ENCODE measurements at regions not wholly inside any gene's neighbourhood (a gene's known extent, or its start where the extent isn't known, plus 50 kb on each side); places are given as distances from the start of the nearest gene placed in this dataset.
"Not testable (repeated sequence)": the region's sequence is repeated elsewhere in the genome, so short reads cannot be mapped to it uniquely, and the experiment has no call there.

- Histone ChIP-seq H3K36me3 (ENCODE audit: insufficient read depth, low read length) (no peaks in the 10 kb centered on the region), H3K4me1 (ENCODE audit: insufficient read depth, low read length) (no peaks in the 10 kb centered on the region), H3K9ac (ENCODE audit: low read depth, low read length) (no peak overlapping the region), H3K9me3 (ENCODE audit: control insufficient read depth, insufficient read depth, low read length) (no peaks in the 10 kb centered on the region)
Observed at GRCh38 chr13:95406176-95406575, 104.9 kb upstream of the ABCC4 start.

DNA sequence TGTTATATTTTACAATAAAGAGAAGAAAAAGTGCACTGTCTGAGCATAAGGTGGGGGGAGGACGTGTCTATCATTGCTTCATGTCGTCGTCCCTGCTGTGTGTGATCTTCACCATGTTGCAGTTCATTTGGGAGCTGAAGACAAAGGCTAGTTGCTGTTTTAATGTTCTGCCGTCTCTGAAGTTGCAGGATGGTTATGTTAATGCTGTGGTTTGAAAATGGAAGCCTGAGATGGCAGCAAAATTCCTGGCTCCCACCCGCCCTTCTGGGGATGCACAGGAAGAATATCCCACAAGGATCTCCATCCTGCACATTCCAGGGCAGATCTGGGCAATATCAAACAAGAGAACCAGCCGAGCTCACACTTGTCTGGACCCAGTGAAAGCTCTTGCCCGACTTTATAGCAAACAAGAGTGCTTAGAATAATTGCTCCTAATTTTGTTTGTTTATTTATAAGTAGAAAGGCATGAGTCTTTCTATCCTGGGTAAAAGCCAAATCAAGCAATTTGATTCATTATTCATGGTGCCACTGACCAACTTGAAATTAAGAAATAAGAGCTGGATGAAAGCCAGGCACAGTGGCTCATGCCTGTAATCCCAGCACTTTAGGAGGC, 110.3 kb upstream of the ABCC4 start:
- H3K9me3 ChIP-seq (ENCODE audit: control insufficient read depth, insufficient read depth, low read length) = no peaks in the 10 kb centered on the region
- no peak overlapping the region for H3K9ac ChIP-seq (ENCODE audit: low read depth, low read length)
- no peaks in the 10 kb centered on the region for H3K36me3 ChIP-seq (ENCODE audit: insufficient read depth, low read length)
- H3K4me1 ChIP-seq (ENCODE audit: insufficient read depth, low read length) = no peaks in the 10 kb centered on the region

DNA sequence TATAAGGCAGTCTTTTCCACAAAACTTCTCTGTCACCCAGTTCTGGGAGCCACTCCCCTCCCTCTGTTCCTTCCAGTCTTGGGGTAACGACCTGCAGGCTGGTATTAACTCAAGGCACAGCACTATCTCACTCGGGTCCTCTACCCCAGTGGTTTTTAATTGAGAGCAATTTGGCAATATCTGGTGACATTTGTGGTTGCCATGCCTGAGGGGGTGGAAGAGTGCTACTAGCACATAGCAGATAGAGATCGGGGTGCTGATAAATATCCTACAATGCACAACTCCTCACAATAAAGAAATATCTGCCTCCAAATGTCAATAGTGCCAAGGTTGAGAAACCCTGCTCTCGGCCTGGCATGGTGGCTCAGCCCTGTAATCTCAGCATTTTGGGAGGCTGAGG, 117.7 kb upstream of the ABCC4 start:
- Histone ChIP-seq H3K9me3 (ENCODE audit: control insufficient read depth, insufficient read depth, low read length) (no peaks in the 10 kb centered on the region), H3K4me1 (ENCODE audit: insufficient read depth, low read length) (no peaks in the 10 kb centered on the region), H3K36me3 (ENCODE audit: insufficient read depth, low read length) (no peaks in the 10 kb centered on the region), H3K9ac (ENCODE audit: low read depth, low read length) (no peak overlapping the region)

- no peak overlapping the region for H3K9ac ChIP-seq (ENCODE audit: low read depth, low read length)
- no peaks in the 10 kb centered on the region for H3K4me1 ChIP-seq (ENCODE audit: insufficient read depth, low read length)
- H3K36me3 ChIP-seq (ENCODE audit: insufficient read depth, low read length) = no peaks in the 10 kb centered on the region
- H3K9me3 ChIP-seq (ENCODE audit: control insufficient read depth, insufficient read depth, low read length) = no peaks in the 10 kb centered on the region
Observed at GRCh38 chr13:95420501-95420900, 119.2 kb upstream of the ABCC4 start.

- Histone ChIP-seq H3K9me3 (ENCODE audit: control insufficient read depth, insufficient read depth, low read length) (no peaks in the 10 kb centered on the region), H3K9ac (ENCODE audit: low read depth, low read length) (no peak overlapping the region), H3K4me1 (ENCODE audit: insufficient read depth, low read length) (no peaks in the 10 kb centered on the region), H3K36me3 (ENCODE audit: insufficient read depth, low read length) (no peaks in the 10 kb centered on the region)
Observed at GRCh38 chr13:95426631-95427030, 125.4 kb upstream of the ABCC4 start.

- H3K9ac ChIP-seq (ENCODE audit: low read depth, low read length); H3K9me3 ChIP-seq (ENCODE audit: control insufficient read depth, insufficient read depth, low read length): not testable (repeated sequence)
Observed at GRCh38 chr13:95430525-95430924, 122.0 kb upstream of the CLDN10 start.

GRCh38 chr13:95432141-95432540, 120.4 kb upstream of the CLDN10 start:
- 0 out of 2 replicates have a peak, but pooled peaks cover 5% of the 10 kb centered on the region for H3K4me1 ChIP-seq (ENCODE audit: insufficient read depth, low read length)
- no peaks in the 10 kb centered on the region for H3K9me3 ChIP-seq (ENCODE audit: control insufficient read depth, insufficient read depth, low read length)
- no peaks in the 10 kb centered on the region for H3K36me3 ChIP-seq (ENCODE audit: insufficient read depth, low read length)
- H3K9ac ChIP-seq (ENCODE audit: low read depth, low read length) = no peak overlapping the region

More at GRCh38 chr13:95430525-95430924, 122.0 kb upstream of the CLDN10 start:
- not testable (repeated sequence) for H3K36me3 ChIP-seq (ENCODE audit: insufficient read depth, low read length); H3K4me1 ChIP-seq (ENCODE audit: insufficient read depth, low read length)

DNA sequence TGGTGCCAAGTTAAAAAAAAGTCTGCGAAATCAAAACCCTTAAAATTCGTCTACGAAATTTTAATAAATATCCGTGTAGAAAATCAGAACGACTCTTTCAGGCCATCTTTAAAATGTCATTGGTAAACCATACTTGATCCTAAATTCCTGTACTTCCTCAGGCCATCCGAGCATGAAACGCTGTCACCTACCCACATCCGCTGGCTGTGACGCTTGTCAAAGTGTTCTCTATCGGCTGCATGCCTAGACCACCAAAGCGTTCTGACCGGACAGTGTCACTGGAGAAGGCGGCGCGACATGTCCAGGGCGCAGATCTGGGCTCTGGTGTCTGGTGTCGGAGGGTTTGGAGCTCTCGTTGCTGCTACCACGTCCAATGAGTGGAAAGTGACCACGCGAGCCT, 119.0 kb upstream of the CLDN10 start:
- Histone ChIP-seq H3K36me3 (ENCODE audit: insufficient read depth, low read length) (no peaks in the 10 kb centered on the region), H3K4me1 (ENCODE audit: insufficient read depth, low read length) (0 out of 2 replicates have a peak, but pooled peaks cover 5% of the 10 kb centered on the region), H3K9ac (ENCODE audit: low read depth, low read length) (no peak overlapping the region), H3K9me3 (ENCODE audit: control insufficient read depth, insufficient read depth, low read length) (no peaks in the 10 kb centered on the region)

DNA sequence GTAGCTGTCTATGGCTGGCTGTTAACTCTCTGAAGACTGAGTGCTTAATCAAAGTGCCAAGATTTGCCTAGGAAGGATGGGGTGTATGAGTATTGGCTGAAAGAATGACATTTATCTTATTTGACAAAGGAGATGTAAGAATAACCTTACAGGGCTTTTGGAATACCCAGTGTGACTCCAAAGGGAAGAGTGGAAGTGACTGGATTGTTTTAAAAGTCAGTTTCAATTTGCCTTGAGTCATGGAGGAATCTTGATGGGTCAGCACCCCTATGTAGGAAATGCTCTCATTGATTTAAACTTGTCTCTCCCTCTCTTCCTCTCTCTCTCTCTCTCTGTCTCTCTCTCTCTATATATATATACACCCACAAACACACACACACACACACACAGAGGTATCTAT, 118.4 kb upstream of the CLDN10 start:
- Histone ChIP-seq H3K9ac (ENCODE audit: low read depth, low read length) (no peak overlapping the region), H3K9me3 (ENCODE audit: control insufficient read depth, insufficient read depth, low read length) (no peaks in the 10 kb centered on the region), H3K36me3 (ENCODE audit: insufficient read depth, low read length) (no peaks in the 10 kb centered on the region), H3K4me1 (ENCODE audit: insufficient read depth, low read length) (0 out of 2 replicates have a peak, but pooled peaks cover 5% of the 10 kb centered on the region)

GRCh38 chr13:95437561-95437960, 115.0 kb upstream of the CLDN10 start:
- H3K36me3 ChIP-seq (ENCODE audit: insufficient read depth, low read length) = no peaks in the 10 kb centered on the region
- H3K9ac ChIP-seq (ENCODE audit: low read depth, low read length) = no peak overlapping the region
- H3K9me3 ChIP-seq (ENCODE audit: control insufficient read depth, insufficient read depth, low read length) = no peaks in the 10 kb centered on the region

GRCh38 chr13:95438297-95438696, 114.2 kb upstream of the CLDN10 start:
- H3K9ac ChIP-seq (ENCODE audit: low read depth, low read length) = no peak overlapping the region
- H3K9me3 ChIP-seq (ENCODE audit: control insufficient read depth, insufficient read depth, low read length) = no peaks in the 10 kb centered on the region
- H3K4me1 ChIP-seq (ENCODE audit: insufficient read depth, low read length) = 0 out of 2 replicates have a peak, but pooled peaks cover 5% of the 10 kb centered on the region
- no peaks in the 10 kb centered on the region for H3K36me3 ChIP-seq (ENCODE audit: insufficient read depth, low read length)

More at GRCh38 chr13:95437561-95437960, 115.0 kb upstream of the CLDN10 start:
- 0 out of 2 replicates have a peak, but pooled peaks cover 5% of the 10 kb centered on the region for H3K4me1 ChIP-seq (ENCODE audit: insufficient read depth, low read length)

DNA sequence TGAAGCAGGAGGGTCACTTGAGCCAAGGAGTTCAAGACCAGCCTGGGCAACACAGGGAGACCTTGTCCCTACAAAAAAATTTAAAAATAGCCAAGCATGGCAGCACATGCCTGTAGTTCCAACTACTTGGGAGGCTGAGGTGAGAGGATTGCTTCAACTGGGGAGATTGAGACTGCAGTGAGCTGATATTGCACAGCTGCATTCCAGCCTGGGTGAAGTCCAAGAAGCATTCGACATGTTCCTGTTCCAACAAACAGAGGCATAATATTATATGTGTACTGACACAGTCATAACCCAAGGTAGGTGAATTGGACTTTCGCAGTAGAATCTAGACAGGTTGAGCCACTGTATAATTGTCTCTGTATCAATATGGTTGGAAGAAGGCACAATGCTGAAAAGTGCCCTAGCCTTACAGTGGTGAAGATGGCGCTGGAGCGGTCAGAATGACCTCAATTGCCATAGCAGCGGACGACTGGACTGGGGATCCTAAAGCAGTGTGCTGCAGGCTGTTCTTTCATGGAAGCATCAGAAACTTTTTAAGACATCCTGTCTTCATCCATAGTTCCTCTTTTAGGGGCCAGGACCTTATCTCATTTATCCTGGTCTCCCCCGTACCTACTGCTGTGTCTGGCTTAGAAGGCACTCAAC, 112.0 kb upstream of the CLDN10 start:
- Histone ChIP-seq H3K36me3 (ENCODE audit: insufficient read depth, low read length) (no peaks in the 10 kb centered on the region), H3K9ac (ENCODE audit: low read depth, low read length) (no peak overlapping the region), H3K4me1 (ENCODE audit: insufficient read depth, low read length) (no peaks in the 10 kb centered on the region), H3K9me3 (ENCODE audit: control insufficient read depth, insufficient read depth, low read length) (no peaks in the 10 kb centered on the region)

DNA sequence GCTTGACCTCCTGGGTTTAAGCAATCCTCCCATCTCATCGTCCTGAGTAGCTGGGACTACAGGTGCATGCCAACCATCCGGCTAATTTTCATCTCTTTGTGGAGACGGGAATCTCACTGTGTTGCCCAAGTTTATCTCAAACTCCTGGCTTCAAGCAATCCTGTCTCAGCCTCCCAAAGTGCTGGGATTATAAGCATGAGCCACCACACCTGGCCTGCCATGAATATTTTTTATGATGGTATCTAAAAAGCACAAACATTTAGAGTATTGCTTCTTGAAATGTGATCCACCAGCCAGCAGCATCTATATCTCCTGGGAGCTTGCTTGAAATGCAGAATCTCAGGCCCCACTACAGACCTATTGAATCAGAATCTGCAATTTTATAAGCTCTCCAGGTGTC, 111.2 kb upstream of the CLDN10 start:
- Histone ChIP-seq H3K9me3 (ENCODE audit: control insufficient read depth, insufficient read depth, low read length) (no peaks in the 10 kb centered on the region), H3K36me3 (ENCODE audit: insufficient read depth, low read length) (no peaks in the 10 kb centered on the region), H3K4me1 (ENCODE audit: insufficient read depth, low read length) (no peaks in the 10 kb centered on the region), H3K9ac (ENCODE audit: low read depth, low read length) (no peak overlapping the region)

DNA sequence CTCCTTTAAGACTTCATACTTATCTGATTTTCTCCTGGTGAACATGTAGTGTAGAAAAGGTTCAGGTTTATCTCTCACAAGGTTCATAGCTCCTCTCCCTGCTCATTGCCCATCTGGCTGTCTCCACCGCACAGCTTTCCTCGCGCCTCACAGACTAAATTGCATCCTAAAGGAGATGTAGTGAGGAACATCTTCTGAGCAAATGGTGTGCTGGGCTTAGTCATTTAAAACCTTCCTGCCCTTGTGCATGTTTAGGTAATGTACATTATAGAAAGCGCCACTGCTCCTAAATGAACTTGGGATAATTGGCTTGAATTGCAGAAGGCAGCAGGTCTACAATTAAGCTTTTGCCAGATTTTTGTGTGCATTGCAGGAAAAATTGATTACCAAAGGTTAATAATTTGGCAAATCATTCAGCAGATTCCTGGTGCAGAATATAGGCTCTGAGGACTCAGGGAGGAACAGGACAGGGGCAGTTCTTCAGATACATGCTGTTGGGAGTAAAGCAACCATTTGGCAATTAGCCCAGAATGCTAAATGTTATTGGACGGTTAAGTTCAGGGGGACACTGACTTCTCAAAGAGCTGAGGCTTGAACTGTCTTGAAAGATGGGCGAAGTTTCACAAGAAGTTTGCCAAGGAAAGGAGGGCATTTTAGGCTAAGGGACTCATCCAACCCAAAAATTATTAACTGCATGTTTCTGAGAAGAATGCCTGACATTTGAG, 108.4 kb upstream of the CLDN10 start:
- no peaks in the 10 kb centered on the region for H3K9me3 ChIP-seq (ENCODE audit: control insufficient read depth, insufficient read depth, low read length)
- H3K9ac ChIP-seq (ENCODE audit: low read depth, low read length) = no peak overlapping the region
- H3K36me3 ChIP-seq (ENCODE audit: insufficient read depth, low read length) = no peaks in the 10 kb centered on the region
- peaks cover 10% of the 10 kb centered on the region for H3K4me1 ChIP-seq (ENCODE audit: insufficient read depth, low read length)

DNA sequence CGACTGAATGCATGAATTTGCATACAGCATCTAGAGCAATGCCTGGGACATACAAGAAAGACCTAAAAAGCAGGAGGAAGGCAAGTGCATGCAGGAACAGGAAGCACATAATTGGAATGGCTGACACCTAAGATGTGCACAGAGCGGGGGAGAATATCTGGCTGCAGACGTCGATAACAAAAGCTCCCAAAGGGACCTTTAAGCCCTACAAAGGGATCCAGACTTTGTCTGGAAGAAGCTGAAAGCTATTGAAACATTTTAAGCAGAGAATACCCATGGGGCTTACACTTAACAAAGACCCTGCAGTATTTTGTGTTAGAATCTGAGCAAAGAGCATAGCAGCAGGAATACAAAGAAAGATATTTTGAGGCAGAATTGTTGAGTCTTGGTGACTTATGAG, 107.4 kb upstream of the CLDN10 start:
- Histone ChIP-seq H3K9ac (ENCODE audit: low read depth, low read length) (no peak overlapping the region), H3K9me3 (ENCODE audit: control insufficient read depth, insufficient read depth, low read length) (no peaks in the 10 kb centered on the region), H3K4me1 (ENCODE audit: insufficient read depth, low read length) (peaks cover 10% of the 10 kb centered on the region), H3K36me3 (ENCODE audit: insufficient read depth, low read length) (no peaks in the 10 kb centered on the region)

All from ES-I3 (cell line).